Breast epithelium (tissue), 3 donors: ENCODE measurements at regions not wholly inside any gene's neighbourhood (a gene's known extent, or its start where the extent isn't known, plus 50 kb on each side); places are given as distances from the start of the nearest gene placed in this dataset.

Experiments used
- POLR2A ChIP-seq: fragments of 450-650 bp; IDR thresholded peaks from one replicate; pipeline ENCODE4 v1.6.1; 2016; ENCODE audit warnings: antibody characterized with exemption, mild to moderate bottlenecking, moderate library complexity
- TF ChIP-seq, protein P1 (sequence below), 3 donors: fragments of 450-650 bp; IDR thresholded peaks; one replicate each; pipeline ENCODE4 v1.5.1; 2016 to 2017; ENCODE audit warnings: antibody characterized with exemption in 3 of 3, mild to moderate bottlenecking in 3 of 3, moderate library complexity in 3 of 3

DNA sequence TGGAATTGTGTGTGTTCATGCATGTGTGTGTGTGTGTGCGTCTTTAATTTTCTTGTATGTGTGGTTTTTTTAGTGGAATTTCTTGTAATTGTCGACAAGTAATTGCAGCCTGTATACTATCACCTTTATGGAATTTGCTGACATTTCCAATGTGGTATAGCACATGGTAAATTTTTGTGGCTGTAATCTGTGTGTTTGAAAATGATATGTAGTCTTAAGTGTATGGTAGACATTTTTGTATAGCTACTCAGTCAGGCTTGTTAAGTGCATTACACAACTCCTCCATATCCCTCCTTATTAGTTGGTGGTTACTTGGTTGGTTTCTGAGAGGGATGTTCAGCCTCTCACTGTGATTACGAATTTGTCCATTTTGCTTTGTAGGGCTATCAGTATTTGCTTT is 384.5 kb upstream of the HSF2 start:
- TF ChIP-seq POLR2A, result no peak
- TF ChIP-seq, protein P1, sequence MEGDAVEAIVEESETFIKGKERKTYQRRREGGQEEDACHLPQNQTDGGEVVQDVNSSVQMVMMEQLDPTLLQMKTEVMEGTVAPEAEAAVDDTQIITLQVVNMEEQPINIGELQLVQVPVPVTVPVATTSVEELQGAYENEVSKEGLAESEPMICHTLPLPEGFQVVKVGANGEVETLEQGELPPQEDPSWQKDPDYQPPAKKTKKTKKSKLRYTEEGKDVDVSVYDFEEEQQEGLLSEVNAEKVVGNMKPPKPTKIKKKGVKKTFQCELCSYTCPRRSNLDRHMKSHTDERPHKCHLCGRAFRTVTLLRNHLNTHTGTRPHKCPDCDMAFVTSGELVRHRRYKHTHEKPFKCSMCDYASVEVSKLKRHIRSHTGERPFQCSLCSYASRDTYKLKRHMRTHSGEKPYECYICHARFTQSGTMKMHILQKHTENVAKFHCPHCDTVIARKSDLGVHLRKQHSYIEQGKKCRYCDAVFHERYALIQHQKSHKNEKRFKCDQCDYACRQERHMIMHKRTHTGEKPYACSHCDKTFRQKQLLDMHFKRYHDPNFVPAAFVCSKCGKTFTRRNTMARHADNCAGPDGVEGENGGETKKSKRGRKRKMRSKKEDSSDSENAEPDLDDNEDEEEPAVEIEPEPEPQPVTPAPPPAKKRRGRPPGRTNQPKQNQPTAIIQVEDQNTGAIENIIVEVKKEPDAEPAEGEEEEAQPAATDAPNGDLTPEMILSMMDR (IDR thresholded peaks at IDR 0.05), result no peak
